ENCODE measurements at regions not wholly inside any gene's neighbourhood (a gene's known extent, or its start where the extent isn't known, plus 50 kb on each side); places are given as distances from the start of the nearest gene placed in this dataset.
A peak's percentile ranks its signal among the peaks of the same experiment; 100 is the strongest.

DNA sequence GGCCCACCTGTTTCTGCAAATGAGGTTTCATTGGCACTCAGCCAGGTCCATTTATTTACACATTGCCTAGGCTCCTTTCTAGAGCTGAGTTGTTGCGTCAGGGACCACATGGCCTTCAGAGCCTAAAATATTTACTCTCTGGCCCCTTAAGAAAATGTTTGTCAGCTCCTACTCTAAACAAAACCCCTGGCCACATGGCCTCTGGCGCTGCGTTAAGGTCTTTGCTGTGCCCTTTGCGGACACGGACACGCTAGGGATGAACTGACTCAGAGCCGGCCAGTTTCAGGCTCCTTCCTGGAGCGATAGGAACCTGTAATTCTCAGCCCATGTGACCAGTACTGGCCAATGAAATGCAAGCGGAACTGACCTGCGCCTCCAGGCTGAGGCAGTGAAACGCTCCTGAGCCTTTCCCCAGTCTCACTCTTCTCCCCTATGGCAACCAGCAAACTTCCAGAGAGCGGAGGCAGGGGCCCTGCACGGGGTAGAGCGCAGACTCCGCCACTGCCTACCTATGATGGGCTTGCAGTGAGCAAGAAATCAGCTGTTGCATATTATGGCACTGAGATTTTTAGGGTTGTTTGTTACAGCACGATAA, 160.3 kb downstream of the ETS2 start:
- Mint-ChIP-seq H3K27me3 (ENCODE audit: low read depth) (peaks cover 2% of the 10 kb centered on the region; the same call in 1 of the 2 replicates), H3K4me1 (peaks cover 17 to 20% of the 10 kb centered on the region in 2 experiments), H3K4me3 (no peak overlapping the region), H3K9me3 (peaks cover 14 to 17% of the 10 kb centered on the region in 2 experiments), H3K36me3 (ENCODE audit: insufficient read depth in 1 of 3, low read depth in 3 of 3) (peaks cover 0 to 14% (median 7%) of the 10 kb centered on the region in 3 experiments; a peak in 5 of 7 replicates), H3K27ac (peak overlapping the region in 1 of 3 experiments; percentile 57; a peak in 2 of 7 replicates)
- Histone ChIP-seq H2AK5ac (ENCODE audit: insufficient read length, low read length) (no peak overlapping the region), H2AFZ (ENCODE audit: low read length) (no peak overlapping the region), H3K4ac (ENCODE audit: low read depth, low read length) (no peak overlapping the region), H3K9me3 (ENCODE audit: control insufficient read depth, low read depth, low read length) (no peaks in the 10 kb centered on the region), H2BK12ac (ENCODE audit: insufficient read length, low read depth, low read length) (no peak overlapping the region), H3K23ac (ENCODE audit: insufficient read length, low read depth, low read length) (no peak overlapping the region), H3K4me2 (ENCODE audit: insufficient read depth, insufficient read length, low read length) (no peak overlapping the region), H3K27ac (ENCODE audit: insufficient read length, low read depth, low read length) (no peak overlapping the region), H3K56ac (ENCODE audit: insufficient read length, low read depth, low read length) (no peak overlapping the region), H2BK120ac (ENCODE audit: low read depth, low read length, poor library complexity, severe bottlenecking) (no peak overlapping the region), H4K91ac (ENCODE audit: insufficient read length, low read depth, low read length) (no peak overlapping the region), H4K5ac (ENCODE audit: insufficient read length, low read depth, low read length) (no peak overlapping the region), H3K23me2 (ENCODE audit: insufficient read length, low read depth, low read length, poor library complexity, severe bottlenecking) (no peaks in the 10 kb centered on the region), H2BK20ac (ENCODE audit: low read depth, low read length, poor library complexity, severe bottlenecking) (no peak overlapping the region), H4K8ac (replicated peaks; ENCODE audit: insufficient read length, low read depth, low read length) (no peak overlapping the region), H2BK5ac (ENCODE audit: insufficient read length, low read length) (no peak overlapping the region), H2BK15ac (ENCODE audit: low read depth, low read length) (no peak overlapping the region), H3K9ac (ENCODE audit: extremely low read depth, insufficient read length, low read length) (no peak overlapping the region), H3K27me3 (ENCODE audit: insufficient read depth, low read length) (no peaks in the 10 kb centered on the region), H3K79me1 (ENCODE audit: insufficient read depth, low read depth, low read length, poor library complexity, severe bottlenecking) (no peaks in the 10 kb centered on the region), H3K79me2 (ENCODE audit: insufficient read depth, low read length) (no peaks in the 10 kb centered on the region), H3K4me1 (ENCODE audit: insufficient read depth, low read length) (no peaks in the 10 kb centered on the region; the same call in 1 of the 2 replicates), H4K20me1 (ENCODE audit: control insufficient read depth, insufficient read depth, insufficient read length) (no peaks in the 10 kb centered on the region), H3K14ac (ENCODE audit: insufficient read depth, low read length) (no peak overlapping the region), H3T11ph (ENCODE audit: low read length) (no peak overlapping the region), H3K18ac (ENCODE audit: insufficient read length, low read depth, low read length) (peak overlapping the region; percentile 21)
- no peak for TF ChIP-seq CTCF (conservative IDR thresholded peaks at IDR 0.05)
- DNase-seq: peak; percentile 83
- no CpG with 5 or more reads among the region's 16 CpGs for WGBS (ENCODE audit: extremely low coverage, insufficient read length, low lambda C conversion rate)
